Dendritic cell treated with granulocyte-macrophage colony-stimulating factor and Interleukin-4, amounts not matched to agents 40 ng/mL and 50 ng/mL, for 4 days (primary cell): ENCODE measurements at regions not wholly inside any gene's neighbourhood (a gene's known extent, or its start where the extent isn't known, plus 50 kb on each side); places are given as distances from the start of the nearest gene placed in this dataset.

Source experiments
- H3K27ac Mint-ChIP-seq: one replicate; pipeline ENCODE4 v1.8.0; 2022; ENCODE audit warnings: mild to moderate bottlenecking, mixed read lengths
- H3K27me3 Mint-ChIP-seq: one replicate; pipeline ENCODE4 v1.8.0; 2022; ENCODE audit warnings: mild to moderate bottlenecking, mixed read lengths
- H3K36me3 Mint-ChIP-seq: one replicate; pipeline ENCODE4 v1.8.0; 2022; ENCODE audit warnings: low read depth, mixed read lengths
- H3K4me1 Mint-ChIP-seq: one replicate; pipeline ENCODE4 v1.8.0; 2022; ENCODE audit warnings: low read depth, mixed read lengths
- H3K4me3 Mint-ChIP-seq: one replicate; pipeline ENCODE4 v1.8.0; 2022; ENCODE audit warnings: mild to moderate bottlenecking, moderate library complexity, mixed read lengths
- H3K9me3 Mint-ChIP-seq: one replicate; pipeline ENCODE4 v1.8.0; 2022; ENCODE audit warnings: mixed read lengths
- intact Hi-C: fragments of 100-400 bp; cut with micrococcal nuclease; formaldehyde crosslinking; loops from one replicate; pipeline ENCODE4 v1.15.0; 2022

- intact Hi-C loops, result no loop called here
- Mint-ChIP-seq H3K27me3 (no peaks in the 10 kb centered on the region), H3K4me1 (no peaks in the 10 kb centered on the region), H3K4me3 (no peak overlapping the region), H3K36me3 (no peaks in the 10 kb centered on the region), H3K9me3 (peaks cover 8% of the 10 kb centered on the region), H3K27ac (no peak overlapping the region)
Measured at GRCh38 chr12:125650587-125650986, 585.4 kb downstream of the AACS start.

- H3K4me1 Mint-ChIP-seq, result no peaks in the 10 kb centered on the region
- no peak overlapping the region for H3K4me3 Mint-ChIP-seq
Measured at GRCh38 chr12:125651625-125652024, 586.4 kb downstream of the AACS start.

GRCh38 chr12:125652681-125653080 is 587.4 kb downstream of the AACS start:
- Mint-ChIP-seq H3K27me3 (no peaks in the 10 kb centered on the region), H3K4me1 (no peaks in the 10 kb centered on the region), H3K4me3 (no peak overlapping the region), H3K9me3 (peaks cover 8% of the 10 kb centered on the region), H3K36me3 (no peaks in the 10 kb centered on the region), H3K27ac (no peak overlapping the region)
- intact Hi-C loops, result no loop called here

More at GRCh38 chr12:125651625-125652024, 586.4 kb downstream of the AACS start:
- H3K36me3 Mint-ChIP-seq, result no peaks in the 10 kb centered on the region
- no peaks in the 10 kb centered on the region for H3K27me3 Mint-ChIP-seq
- intact Hi-C loops, result no loop called here
- H3K9me3 Mint-ChIP-seq, result peaks cover 8% of the 10 kb centered on the region
- no peak overlapping the region for H3K27ac Mint-ChIP-seq

- Mint-ChIP-seq H3K4me1 (no peaks in the 10 kb centered on the region), H3K27ac (no peak overlapping the region), H3K27me3 (no peaks in the 10 kb centered on the region), H3K4me3 (no peak overlapping the region), H3K36me3 (no peaks in the 10 kb centered on the region), H3K9me3 (peaks cover 8% of the 10 kb centered on the region)
- intact Hi-C loops, result no loop called here
Measured at GRCh38 chr12:125657681-125658080, 592.4 kb downstream of the AACS start.

- intact Hi-C loops, result no loop called here
- no peaks in the 10 kb centered on the region for H3K36me3 Mint-ChIP-seq
- H3K27ac Mint-ChIP-seq, result no peak overlapping the region
- H3K4me1 Mint-ChIP-seq, result no peaks in the 10 kb centered on the region
- H3K27me3 Mint-ChIP-seq, result no peaks in the 10 kb centered on the region
- H3K4me3 Mint-ChIP-seq, result no peak overlapping the region
- peaks cover 3% of the 10 kb centered on the region for H3K9me3 Mint-ChIP-seq
Measured at GRCh38 chr12:125674554-125675338, 609.5 kb downstream of the AACS start.

GRCh38 chr12:125676366-125676765 is 611.1 kb downstream of the AACS start:
- no peak overlapping the region for H3K4me3 Mint-ChIP-seq
- H3K4me1 Mint-ChIP-seq, result no peaks in the 10 kb centered on the region
- intact Hi-C loops, result no loop called here
- H3K27ac Mint-ChIP-seq, result no peak overlapping the region
- no peaks in the 10 kb centered on the region for H3K36me3 Mint-ChIP-seq
- no peaks in the 10 kb centered on the region for H3K27me3 Mint-ChIP-seq
- no peaks in the 10 kb centered on the region for H3K9me3 Mint-ChIP-seq

GRCh38 chr12:125677829-125678228 is 612.6 kb downstream of the AACS start:
- Mint-ChIP-seq H3K9me3 (no peaks in the 10 kb centered on the region), H3K36me3 (no peaks in the 10 kb centered on the region), H3K27ac (no peak overlapping the region), H3K27me3 (no peaks in the 10 kb centered on the region), H3K4me1 (no peaks in the 10 kb centered on the region), H3K4me3 (no peak overlapping the region)
- intact Hi-C loops, result no loop called here

GRCh38 chr12:125678589-125678993 is 613.4 kb downstream of the AACS start:
- Mint-ChIP-seq H3K27ac (no peak overlapping the region), H3K9me3 (no peaks in the 10 kb centered on the region), H3K4me1 (no peaks in the 10 kb centered on the region), H3K27me3 (no peaks in the 10 kb centered on the region), H3K36me3 (no peaks in the 10 kb centered on the region), H3K4me3 (no peak overlapping the region)
- intact Hi-C loops, result no loop called here

GRCh38 chr12:125683748-125684381 is 618.6 kb downstream of the AACS start:
- intact Hi-C loops, result no loop called here
- H3K27me3 Mint-ChIP-seq, result no peaks in the 10 kb centered on the region
- no peak overlapping the region for H3K27ac Mint-ChIP-seq
- no peaks in the 10 kb centered on the region for H3K4me1 Mint-ChIP-seq
- H3K36me3 Mint-ChIP-seq, result no peaks in the 10 kb centered on the region
- no peak overlapping the region for H3K4me3 Mint-ChIP-seq
- no peaks in the 10 kb centered on the region for H3K9me3 Mint-ChIP-seq

GRCh38 chr12:125684968-125685790 is 619.9 kb downstream of the AACS start:
- no peaks in the 10 kb centered on the region for H3K9me3 Mint-ChIP-seq
- H3K36me3 Mint-ChIP-seq, result no peaks in the 10 kb centered on the region
- no peaks in the 10 kb centered on the region for H3K4me1 Mint-ChIP-seq
- intact Hi-C loops, result no loop called here
- no peaks in the 10 kb centered on the region for H3K27me3 Mint-ChIP-seq
- no peak overlapping the region for H3K4me3 Mint-ChIP-seq
- no peak overlapping the region for H3K27ac Mint-ChIP-seq

GRCh38 chr12:125685915-125686314 is 620.7 kb downstream of the AACS start:
- Mint-ChIP-seq H3K4me1 (no peaks in the 10 kb centered on the region), H3K27me3 (no peaks in the 10 kb centered on the region), H3K9me3 (no peaks in the 10 kb centered on the region), H3K27ac (no peak overlapping the region), H3K36me3 (no peaks in the 10 kb centered on the region), H3K4me3 (no peak overlapping the region)
- intact Hi-C loops, result no loop called here

GRCh38 chr12:125687403-125687802 is 622.2 kb downstream of the AACS start:
- Mint-ChIP-seq H3K9me3 (no peaks in the 10 kb centered on the region), H3K27ac (no peak overlapping the region), H3K4me1 (no peaks in the 10 kb centered on the region), H3K4me3 (no peak overlapping the region), H3K36me3 (no peaks in the 10 kb centered on the region), H3K27me3 (no peaks in the 10 kb centered on the region)
- intact Hi-C loops, result no loop called here

- Mint-ChIP-seq H3K27me3 (no peaks in the 10 kb centered on the region), H3K36me3 (no peaks in the 10 kb centered on the region), H3K9me3 (no peaks in the 10 kb centered on the region), H3K4me1 (no peaks in the 10 kb centered on the region), H3K27ac (no peak overlapping the region), H3K4me3 (no peak overlapping the region)
- intact Hi-C loops, result no loop called here
Measured at GRCh38 chr12:125687820-125688219, 622.6 kb downstream of the AACS start.

GRCh38 chr12:125688223-125688622 is 623.0 kb downstream of the AACS start:
- Mint-ChIP-seq H3K36me3 (no peaks in the 10 kb centered on the region), H3K9me3 (no peaks in the 10 kb centered on the region), H3K4me1 (no peaks in the 10 kb centered on the region), H3K27ac (no peak overlapping the region), H3K27me3 (no peaks in the 10 kb centered on the region), H3K4me3 (no peak overlapping the region)
- intact Hi-C loops, result no loop called here
